GM12875 (cell line): ENCODE measurements at regions not wholly inside any gene's neighbourhood (a gene's known extent, or its start where the extent isn't known, plus 50 kb on each side); places are given as distances from the start of the nearest gene placed in this dataset.

Experiments
- H3K4me3 ChIP-seq: one replicate; pipeline ENCODE4 v1.5.1; 2011; ENCODE audit warnings: low read depth, low read length, control low read depth
- CTCF ChIP-seq: IDR thresholded peaks from 2 replicates; pipeline ENCODE4 v1.5.1; 2011; ENCODE audit warnings: low read depth, mild to moderate bottlenecking, control low read depth, inconsistent platforms, low read length, moderate library complexity, borderline replicate concordance; ENCODE audit not compliant: insufficient read depth

DNA sequence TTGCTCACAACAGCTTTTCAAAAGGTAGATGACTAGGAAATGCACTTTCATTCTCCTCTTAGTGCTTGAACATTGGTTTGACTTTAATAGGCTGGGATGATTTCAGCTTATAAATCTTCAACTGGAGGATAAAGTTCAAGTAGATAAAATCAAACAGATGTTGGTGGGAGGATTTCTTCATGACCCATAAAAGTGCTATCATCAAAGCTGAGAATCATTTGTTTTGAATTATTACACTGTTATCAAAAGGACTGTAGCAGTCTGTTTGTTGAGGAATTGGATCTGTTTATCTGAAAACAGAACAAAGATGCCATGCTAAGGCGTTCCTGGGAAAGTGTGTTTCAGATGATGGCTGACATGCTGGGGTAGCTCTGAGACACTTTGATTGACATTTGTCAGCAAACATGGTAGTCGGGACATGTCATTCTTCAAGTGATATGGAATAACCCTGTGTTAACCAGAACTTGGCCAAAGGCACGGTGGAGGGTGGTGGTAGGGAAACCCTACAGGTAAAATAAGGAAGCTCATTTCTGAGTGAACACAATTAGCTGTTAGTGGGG, 304.0 kb upstream of the PITX2 start:
- TF ChIP-seq CTCF: no peak
- H3K4me3 ChIP-seq: no peak overlapping the region

DNA sequence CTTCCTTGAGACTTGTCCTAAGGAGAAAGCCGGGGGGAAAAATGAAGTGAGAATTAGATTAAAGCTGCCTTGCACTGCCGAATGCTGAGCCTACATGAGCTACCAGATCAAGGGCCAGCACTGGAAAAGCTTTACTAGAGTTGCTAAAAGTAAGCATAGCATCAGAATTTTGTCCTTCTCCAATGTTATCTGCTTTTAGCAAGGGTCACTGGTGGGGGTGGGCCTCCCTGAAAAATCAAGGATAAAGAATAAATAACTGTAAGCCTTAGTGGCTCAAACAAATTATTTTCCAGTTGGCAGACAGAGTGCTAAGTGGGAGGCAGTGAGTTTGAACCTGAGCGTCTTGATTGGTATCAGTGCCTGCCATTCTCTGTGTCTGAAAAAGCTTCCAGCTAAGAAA, 310.5 kb upstream of the PITX2 start:
- no peak overlapping the region for H3K4me3 ChIP-seq
- TF ChIP-seq CTCF: no peak

- H3K4me3 ChIP-seq: no peak overlapping the region
- no peak for TF ChIP-seq CTCF
Observed at GRCh38 chr4:110944501-110944900, 321.6 kb upstream of the PITX2 start.

GRCh38 chr4:110945600-110945999, 322.7 kb upstream of the PITX2 start:
- no peak for TF ChIP-seq CTCF
- H3K4me3 ChIP-seq: no peak overlapping the region

DNA sequence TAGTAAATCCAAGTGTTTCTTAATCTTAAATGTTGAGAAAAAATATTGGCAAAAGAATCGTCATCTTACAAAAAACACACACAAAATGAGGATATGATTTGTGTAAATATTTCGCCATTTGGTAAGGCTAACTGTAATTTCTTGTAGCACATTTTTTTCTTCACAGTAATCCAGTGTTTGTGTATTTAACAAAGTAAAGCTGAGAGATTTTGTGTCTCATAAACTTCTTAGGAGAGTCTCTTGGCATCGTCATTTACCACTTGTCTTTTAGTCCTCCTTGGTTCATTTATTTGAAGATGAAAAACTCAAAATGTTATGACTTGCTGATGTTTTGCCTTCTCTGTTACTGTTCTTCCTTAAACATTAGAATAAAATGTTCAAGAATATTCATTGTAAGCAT, 326.7 kb upstream of the PITX2 start:
- TF ChIP-seq CTCF: no peak
- H3K4me3 ChIP-seq: no peak overlapping the region

DNA sequence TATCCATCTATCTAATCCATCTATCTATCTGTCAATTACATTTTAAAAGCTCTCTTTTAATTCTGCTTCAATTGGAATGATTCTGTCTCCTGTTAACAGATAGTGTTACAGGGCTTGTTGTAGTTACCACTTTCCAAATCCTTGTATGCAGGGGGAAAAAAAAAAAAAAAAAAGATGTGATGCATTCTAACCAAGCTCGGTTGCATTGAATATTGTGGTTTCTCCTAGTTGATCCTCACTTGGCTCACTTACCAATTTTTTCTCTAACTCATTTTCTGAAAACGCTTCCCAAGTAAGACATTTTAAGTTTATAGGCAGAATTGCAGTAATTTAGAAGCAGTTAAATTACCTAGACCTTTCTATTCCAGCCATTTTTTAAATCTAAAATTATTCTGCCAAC, 327.9 kb upstream of the PITX2 start:
- no peak for TF ChIP-seq CTCF
- no peak overlapping the region for H3K4me3 ChIP-seq

DNA sequence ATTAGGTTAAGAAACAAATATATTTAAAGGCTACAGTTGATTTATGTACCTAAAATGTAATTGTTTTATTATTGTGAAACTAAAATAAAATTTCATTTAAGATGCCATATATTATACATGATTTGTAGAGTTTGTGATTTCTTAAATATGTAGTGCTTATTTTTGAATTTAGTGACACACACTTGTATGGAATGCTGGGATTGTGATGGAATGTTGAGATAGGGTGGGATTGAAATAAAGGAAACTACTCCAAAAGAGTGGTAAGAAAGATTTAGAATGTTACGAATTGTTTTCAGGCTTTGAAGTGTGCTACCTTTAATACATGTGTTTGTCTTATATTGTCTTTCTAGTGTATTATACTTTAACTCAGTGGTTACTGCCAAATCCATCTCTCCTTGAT, 330.3 kb upstream of the PITX2 start:
- TF ChIP-seq CTCF: no peak
- no peak overlapping the region for H3K4me3 ChIP-seq
